Stomach (tissue), 8 donors: ENCODE measurements at regions not wholly inside any gene's neighbourhood (a gene's known extent, or its start where the extent isn't known, plus 50 kb on each side); places are given as distances from the start of the nearest gene placed in this dataset.

Experiments used
- DNase-seq, 2 donors: peaks; one replicate each; pipeline versions ENCODE4 v3.0.0 to v3.0.0-alpha.2; 2013 to 2019
- H3K27ac ChIP-seq, 5 donors: fragments of 200-600 bp in 4 of 5; sonication (generic) in 4 of 5; one replicate each; pipeline ENCODE4 v1.5.1; 2013 to 2019; ENCODE audit warnings: mild to moderate bottlenecking in 1 of 5, moderate library complexity in 1 of 5
- H3K27me3 ChIP-seq, 3 donors: fragments of 200-600 bp; sonication (generic); one replicate each; pipeline ENCODE4 v1.5.1; 2017 to 2019; ENCODE audit warnings: mixed run types in 1 of 3
- H3K36me3 ChIP-seq, 4 donors: fragments of 200-600 bp; sonication (generic); 1 replicate in 3 of 4; 2 replicates in 1 of 4; pipeline ENCODE4 v1.5.1; 2016 to 2019
- H3K4me1 ChIP-seq, 4 donors: fragments of 200-600 bp; sonication (generic); one replicate each; pipeline ENCODE4 v1.5.1; 2016 to 2019
- H3K4me3 ChIP-seq, 4 donors: fragments of 200-600 bp; sonication (generic) in 3 of 4; one replicate each; pipeline ENCODE4 v1.5.1; 2016 to 2019; ENCODE audit warnings: mild to moderate bottlenecking in 1 of 4
- H3K9me3 ChIP-seq, 4 donors: fragments of 200-600 bp; sonication (generic); one replicate each; pipeline ENCODE4 v1.5.1; 2016 to 2019
- CTCF ChIP-seq, 7 experiments: fragments of 450-650 bp in 4 of 7; fragments of 200-600 bp in 3 of 7; sonication (generic) in 3 of 7; IDR thresholded peaks; one replicate each; pipeline ENCODE4 v1.5.1; 2016 to 2019; ENCODE audit warnings: antibody characterized with exemption in 7 of 7, control low read depth in 2 of 7, mild to moderate bottlenecking in 1 of 7
- EP300 ChIP-seq: sonication (generic); formaldehyde crosslinking; IDR thresholded peaks from one replicate; pipeline ENCODE4 v1.6.1; 2017; ENCODE audit warnings: antibody characterized with exemption
- POLR2A ChIP-seq, 4 donors: fragments of 450-650 bp; IDR thresholded peaks; one replicate each; pipeline ENCODE4 v1.6.1; 2016; ENCODE audit warnings: antibody characterized with exemption in 4 of 4, control low read depth in 2 of 4, mild to moderate bottlenecking in 1 of 4, moderate library complexity in 1 of 4
- POLR2AphosphoS5 ChIP-seq, 3 donors: sonication (generic); formaldehyde crosslinking; IDR thresholded peaks; one replicate each; pipeline ENCODE4 v1.6.1; 2016; ENCODE audit warnings: antibody characterized with exemption in 3 of 3
- WGBS, 5 donors: extraction: QIAGEN DNeasy Blood & Tissue Kit in 3 of 5; methylation state at CpG; one replicate each; pipeline versions ENCODE4 v1.1.5 to v1.1.7; 2013 to 2018; 5-methylcytosine and 5-hydroxymethylcytosine counted together
- intact Hi-C: fragments of 100-400 bp; cut with DNase I; formaldehyde crosslinking; loops from one replicate; pipeline ENCODE4 v1.15.1; 2023; ENCODE audit warnings: low total_unique reads
- donor health status: healthy with polysubstance abuse.
- donor health status: Bipolar disorder and iron deficiency.
- donor health status: healthy.

- TF ChIP-seq POLR2A (IDR thresholded peaks at IDR 0.05) (no peak), EP300 (no peak), POLR2AphosphoS5 (IDR thresholded peaks at IDR 0.05) (no peak), CTCF (IDR thresholded peaks at IDR 0.05) (no peak)
- Histone ChIP-seq H3K27ac (no peak overlapping the region), H3K4me1 (no peaks in the 10 kb centered on the region), H3K27me3 (no peaks in the 10 kb centered on the region), H3K4me3 (no peak overlapping the region), H3K36me3 (no peaks in the 10 kb centered on the region), H3K9me3 (no peaks in the 10 kb centered on the region)
- DNase-seq = no peak
- 38 to 56% (median 45%) methylated on average over 6 of the region's 6 CpGs for WGBS, 5 donors
- intact Hi-C loops = no loop called here
Observed at GRCh38 chr14:97900196-97900854, 1103.1 kb downstream of the VRK1 start.

DNA sequence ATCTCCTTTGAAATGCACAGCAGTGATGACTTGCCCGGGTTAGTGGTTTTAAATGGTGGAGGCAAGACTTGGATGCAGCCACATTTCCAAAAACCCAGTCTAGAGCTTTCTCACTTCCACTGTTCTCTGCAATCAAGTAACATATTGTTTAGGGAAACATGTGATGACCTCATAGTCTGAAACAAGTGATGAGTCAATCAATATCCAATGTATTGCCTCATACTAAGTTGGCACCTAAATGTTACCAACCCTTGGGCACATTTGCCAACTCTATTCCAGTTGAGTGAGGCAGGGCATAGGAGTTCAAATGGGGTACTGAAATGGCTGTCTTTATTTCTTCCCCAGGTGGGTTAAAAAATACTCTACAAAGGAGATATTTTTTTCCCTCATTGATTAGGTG, 1105.4 kb downstream of the VRK1 start:
- Histone ChIP-seq H3K36me3 (no peaks in the 10 kb centered on the region), H3K9me3 (no peaks in the 10 kb centered on the region), H3K4me3 (no peak overlapping the region), H3K4me1 (no peaks in the 10 kb centered on the region), H3K27me3 (no peaks in the 10 kb centered on the region), H3K27ac (no peak overlapping the region)
- TF ChIP-seq EP300 (no peak), POLR2A (IDR thresholded peaks at IDR 0.05) (no peak), POLR2AphosphoS5 (IDR thresholded peaks at IDR 0.05) (no peak), CTCF (IDR thresholded peaks at IDR 0.05) (no peak)
- intact Hi-C loops = no loop called here
- WGBS, 5 donors = 83 to 92% (median 86%) methylated on average over 1 of the region's 1 CpG
- DNase-seq = no peak

GRCh38 chr14:97903821-97904220, 1106.6 kb downstream of the VRK1 start:
- DNase-seq = no peak
- Histone ChIP-seq H3K27me3 (no peaks in the 10 kb centered on the region), H3K9me3 (peaks cover 0 to 11% (median 8%) of the 10 kb centered on the region in 4 donors), H3K27ac (no peak overlapping the region), H3K4me3 (no peak overlapping the region), H3K36me3 (no peaks in the 10 kb centered on the region), H3K4me1 (no peaks in the 10 kb centered on the region)
- TF ChIP-seq CTCF (IDR thresholded peaks at IDR 0.05) (no peak), EP300 (no peak), POLR2A (IDR thresholded peaks at IDR 0.05) (no peak), POLR2AphosphoS5 (IDR thresholded peaks at IDR 0.05) (no peak)
- intact Hi-C loops = no loop called here
- 37 to 60% (median 42%) methylated on average over 3 of the region's 3 CpGs for WGBS, 5 donors

DNA sequence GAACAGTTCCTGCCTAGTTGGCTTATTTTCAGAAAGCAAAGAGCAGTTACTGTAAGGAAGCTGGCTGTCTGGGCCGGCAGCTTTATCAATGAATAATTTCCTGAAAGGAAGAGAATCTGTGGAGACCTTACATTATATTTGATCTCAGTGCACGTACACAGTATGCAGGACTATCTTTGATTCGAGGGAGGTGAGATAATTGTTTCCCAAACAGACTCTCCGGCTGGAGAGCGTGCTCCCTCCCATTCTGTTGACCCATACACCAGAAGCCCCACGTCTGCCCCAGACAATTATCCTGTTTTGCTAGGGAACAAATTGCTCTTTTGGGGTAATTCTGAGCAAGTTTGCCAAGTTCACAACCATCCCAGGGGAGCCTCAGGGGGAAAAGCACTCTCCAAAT, 1115.0 kb downstream of the VRK1 start:
- H3K27me3 ChIP-seq = no peaks in the 10 kb centered on the region
- H3K36me3 ChIP-seq = no peaks in the 10 kb centered on the region
- WGBS, 5 donors = 25 to 46% (median 30%) methylated on average over 6 of the region's 6 CpGs
- DNase-seq = no peak
- H3K4me3 ChIP-seq = no peak overlapping the region
- intact Hi-C loops = no loop called here
- no peak for TF ChIP-seq CTCF (IDR thresholded peaks at IDR 0.05)
- TF ChIP-seq EP300 = no peak
- no peak for TF ChIP-seq POLR2A (IDR thresholded peaks at IDR 0.05)
- no peak for TF ChIP-seq POLR2AphosphoS5 (IDR thresholded peaks at IDR 0.05)
- H3K27ac ChIP-seq = no peak overlapping the region
- peaks cover 0 to 15% (median 9%) of the 10 kb centered on the region in 4 donors for H3K9me3 ChIP-seq
- H3K4me1 ChIP-seq = no peaks in the 10 kb centered on the region
